MG63 (cell line): ENCODE measurements at regions not wholly inside any gene's neighbourhood (a gene's known extent, or its start where the extent isn't known, plus 50 kb on each side); places are given as distances from the start of the nearest gene placed in this dataset.

Source experiments
- DNase-seq: peaks from one replicate; pipeline ENCODE4 v3.0.0-alpha.2; 2020
- H3K27me3 ChIP-seq: fragments of 250-450 bp; sonication (Bioruptor Pico); 2 replicates; pipeline ENCODE4 v1.5.1; 2020; ENCODE audit warnings: mild to moderate bottlenecking, moderate library complexity
- H3K36me3 ChIP-seq: fragments of 250-450 bp; sonication (Bioruptor Pico); 2 replicates; pipeline ENCODE4 v1.5.1; 2020; ENCODE audit warnings: mild to moderate bottlenecking, moderate library complexity
- H3K4me3 ChIP-seq: fragments of 250-450 bp; sonication (Bioruptor Pico); 2 replicates; pipeline ENCODE4 v1.5.1; 2020; ENCODE audit warnings: mild to moderate bottlenecking, moderate library complexity
- H3K9me3 ChIP-seq: fragments of 250-450 bp; sonication (Bioruptor Pico); 2 replicates; pipeline ENCODE4 v1.5.1; 2020; ENCODE audit warnings: mild to moderate bottlenecking, moderate library complexity

GRCh38 chr7:422886-423225 lies 96.8 kb downstream of the PDGFA start:
- Histone ChIP-seq H3K36me3 (no peaks in the 10 kb centered on the region), H3K27me3 (no peaks in the 10 kb centered on the region), H3K4me3 (no peak overlapping the region), H3K9me3 (peaks cover under 1% of the 10 kb centered on the region; the same call in 1 of the 2 replicates)
- DNase-seq = no peak

- no peak overlapping the region for H3K4me3 ChIP-seq
- no peaks in the 10 kb centered on the region for H3K27me3 ChIP-seq
- no peaks in the 10 kb centered on the region for H3K9me3 ChIP-seq
- DNase-seq = no peak
- H3K36me3 ChIP-seq = no peaks in the 10 kb centered on the region
Measured at GRCh38 chr7:423312-424260, 96.1 kb downstream of the PDGFA start.

- Histone ChIP-seq H3K4me3 (no peak overlapping the region), H3K9me3 (no peaks in the 10 kb centered on the region), H3K36me3 (no peaks in the 10 kb centered on the region), H3K27me3 (no peaks in the 10 kb centered on the region)
- DNase-seq = no peak
Measured at GRCh38 chr7:424301-424935, 95.2 kb downstream of the PDGFA start.

GRCh38 chr7:424961-425793 lies 94.5 kb downstream of the PDGFA start:
- no peak overlapping the region for H3K4me3 ChIP-seq
- no peak for DNase-seq
- no peaks in the 10 kb centered on the region for H3K27me3 ChIP-seq
- no peaks in the 10 kb centered on the region for H3K9me3 ChIP-seq
- no peaks in the 10 kb centered on the region for H3K36me3 ChIP-seq

GRCh38 chr7:425794-426188 lies 93.9 kb downstream of the PDGFA start:
- H3K27me3 ChIP-seq = no peaks in the 10 kb centered on the region
- DNase-seq = no peak
- no peaks in the 10 kb centered on the region for H3K36me3 ChIP-seq
- H3K9me3 ChIP-seq = no peaks in the 10 kb centered on the region
- H3K4me3 ChIP-seq = no peak overlapping the region

GRCh38 chr7:426510-426909 lies 93.1 kb downstream of the PDGFA start:
- no peak for DNase-seq
- no peaks in the 10 kb centered on the region for H3K9me3 ChIP-seq
- H3K4me3 ChIP-seq = no peak overlapping the region
- no peaks in the 10 kb centered on the region for H3K36me3 ChIP-seq
- H3K27me3 ChIP-seq = no peaks in the 10 kb centered on the region

GRCh38 chr7:427506-428103 lies 92.0 kb downstream of the PDGFA start:
- H3K9me3 ChIP-seq = no peaks in the 10 kb centered on the region
- H3K4me3 ChIP-seq = no peak overlapping the region
- DNase-seq = no peak
- H3K27me3 ChIP-seq = no peaks in the 10 kb centered on the region
- no peaks in the 10 kb centered on the region for H3K36me3 ChIP-seq

GRCh38 chr7:428387-428786 lies 91.3 kb downstream of the PDGFA start:
- no peak for DNase-seq
- Histone ChIP-seq H3K9me3 (no peaks in the 10 kb centered on the region), H3K27me3 (no peaks in the 10 kb centered on the region), H3K36me3 (no peaks in the 10 kb centered on the region), H3K4me3 (no peak overlapping the region)

GRCh38 chr7:428927-429827 lies 90.5 kb downstream of the PDGFA start:
- no peaks in the 10 kb centered on the region for H3K27me3 ChIP-seq
- no peaks in the 10 kb centered on the region for H3K36me3 ChIP-seq
- H3K4me3 ChIP-seq = no peak overlapping the region
- no peaks in the 10 kb centered on the region for H3K9me3 ChIP-seq
- DNase-seq = no peak

DNA sequence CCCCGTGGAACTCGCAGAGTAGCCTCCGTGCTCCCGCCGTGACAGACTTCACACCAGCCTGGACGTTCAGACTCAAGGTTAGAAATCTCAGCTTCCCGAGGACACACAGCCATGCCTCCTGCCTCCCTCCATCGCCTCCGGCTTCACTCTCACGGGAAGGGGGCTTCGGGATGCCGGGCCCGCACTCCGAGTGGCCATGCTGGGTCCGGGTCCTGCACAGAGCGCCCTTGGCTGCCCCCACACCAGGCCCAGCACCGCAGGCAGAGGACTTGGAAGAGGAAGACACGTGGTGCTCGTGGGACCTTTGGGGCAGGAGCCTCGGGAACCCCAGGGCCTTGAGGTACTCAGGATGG lies 89.8 kb downstream of the PDGFA start:
- Histone ChIP-seq H3K9me3 (no peaks in the 10 kb centered on the region), H3K36me3 (no peaks in the 10 kb centered on the region), H3K27me3 (no peaks in the 10 kb centered on the region), H3K4me3 (no peak overlapping the region)
- no peak for DNase-seq

DNA sequence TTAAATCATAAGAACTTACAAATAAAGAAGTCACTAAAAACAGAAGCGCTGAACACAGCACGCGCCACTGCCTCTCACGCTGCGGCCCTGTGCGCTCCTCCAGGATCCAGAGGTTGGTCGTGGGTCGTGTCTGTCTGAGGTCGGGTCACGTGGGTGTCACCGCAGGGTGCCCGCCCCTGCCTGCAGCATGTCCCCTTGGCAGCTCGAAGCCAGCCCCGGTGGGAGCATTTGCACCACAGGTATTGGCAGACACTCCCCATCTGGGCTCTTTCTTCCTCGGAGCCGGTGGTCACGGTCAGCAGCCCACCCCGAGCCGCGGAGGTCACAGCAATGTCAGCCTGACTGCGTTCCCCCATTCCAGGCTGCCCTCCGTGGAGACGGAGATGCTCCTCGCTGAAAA lies 88.6 kb downstream of the PDGFA start:
- no peaks in the 10 kb centered on the region for H3K27me3 ChIP-seq
- no peak overlapping the region for H3K4me3 ChIP-seq
- H3K9me3 ChIP-seq = no peaks in the 10 kb centered on the region
- no peaks in the 10 kb centered on the region for H3K36me3 ChIP-seq
- DNase-seq = no peak

GRCh38 chr7:431658-432111 lies 88.0 kb downstream of the PDGFA start:
- no peaks in the 10 kb centered on the region for H3K27me3 ChIP-seq
- no peaks in the 10 kb centered on the region for H3K36me3 ChIP-seq
- H3K4me3 ChIP-seq = no peak overlapping the region
- no peak for DNase-seq
- H3K9me3 ChIP-seq = no peaks in the 10 kb centered on the region

DNA sequence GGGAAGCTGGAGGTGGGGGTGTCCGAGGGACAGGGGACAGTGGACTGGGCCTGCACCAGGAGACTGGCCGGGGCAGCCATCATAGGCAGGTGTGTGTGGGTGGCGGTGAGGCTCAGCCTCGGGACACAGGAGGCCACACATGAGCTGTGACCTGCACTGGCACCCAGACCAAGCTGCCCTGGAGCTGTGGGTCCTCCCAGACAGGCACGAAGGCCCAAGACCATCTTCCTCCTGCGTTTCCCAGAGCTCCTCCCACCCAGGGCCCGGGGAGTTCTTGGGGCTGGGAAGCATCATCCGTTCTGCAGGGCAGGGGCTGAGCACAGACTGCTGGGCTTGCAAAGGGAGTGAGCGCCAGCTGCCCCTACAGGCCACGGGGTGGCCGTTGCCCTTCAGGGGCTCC lies 87.4 kb downstream of the PDGFA start:
- Histone ChIP-seq H3K9me3 (no peaks in the 10 kb centered on the region), H3K36me3 (no peaks in the 10 kb centered on the region), H3K4me3 (no peak overlapping the region), H3K27me3 (no peaks in the 10 kb centered on the region)
- no peak for DNase-seq

- DNase-seq = no peak
- no peaks in the 10 kb centered on the region for H3K36me3 ChIP-seq
- no peaks in the 10 kb centered on the region for H3K9me3 ChIP-seq
- no peaks in the 10 kb centered on the region for H3K27me3 ChIP-seq
- H3K4me3 ChIP-seq = no peak overlapping the region
Measured at GRCh38 chr7:432933-433332, 86.7 kb downstream of the PDGFA start.

GRCh38 chr7:433558-433957 lies 86.1 kb downstream of the PDGFA start:
- no peak for DNase-seq
- Histone ChIP-seq H3K36me3 (no peaks in the 10 kb centered on the region), H3K9me3 (no peaks in the 10 kb centered on the region), H3K27me3 (no peaks in the 10 kb centered on the region), H3K4me3 (no peak overlapping the region)
